Nephron (organoid): ENCODE measurements at regions not wholly inside any gene's neighbourhood (a gene's known extent, or its start where the extent isn't known, plus 50 kb on each side); places are given as distances from the start of the nearest gene placed in this dataset.

Experiments
- H3K27ac Mint-ChIP-seq, 3 experiments: 2 replicates each; pipeline ENCODE4 v1.8.0; 2020; ENCODE audit warnings: mixed read lengths in 3 of 3, mild to moderate bottlenecking in 2 of 3, moderate library complexity in 1 of 3
- H3K27me3 Mint-ChIP-seq: 2 replicates; pipeline ENCODE4 v1.8.0; 2021; ENCODE audit warnings: low read depth, mild to moderate bottlenecking, moderate library complexity, mixed read lengths
- H3K36me3 Mint-ChIP-seq: 2 replicates; pipeline ENCODE4 v1.8.0; 2020; ENCODE audit warnings: low read depth, mixed read lengths
- H3K4me1 Mint-ChIP-seq: 2 replicates; pipeline ENCODE4 v1.8.0; 2020; ENCODE audit warnings: mixed read lengths
- H3K4me3 Mint-ChIP-seq, 3 experiments: 2 replicates each; pipeline ENCODE4 v1.8.0; 2020; ENCODE audit warnings: mild to moderate bottlenecking in 3 of 3, mixed read lengths in 3 of 3, moderate library complexity in 2 of 3
- H3K9me3 Mint-ChIP-seq: 2 replicates; pipeline ENCODE4 v1.8.0; 2020; ENCODE audit warnings: mixed read lengths
- CTCF ChIP-seq, 3 experiments: fragments of 200-600 bp; sonication (generic); IDR thresholded peaks; one replicate each; pipeline ENCODE4 v1.5.0; 2021; ENCODE audit warnings: antibody characterized with exemption in 3 of 3; ENCODE audit not compliant: unreplicated experiment in 3 of 3

- Mint-ChIP-seq H3K4me3 (no peak overlapping the region), H3K27me3 (no peaks in the 10 kb centered on the region), H3K27ac (no peak overlapping the region), H3K9me3 (peaks cover 21% of the 10 kb centered on the region), H3K4me1 (no peaks in the 10 kb centered on the region), H3K36me3 (no peaks in the 10 kb centered on the region)
- no peak for TF ChIP-seq CTCF (IDR thresholded peaks at IDR 0.05; ENCODE audit: unreplicated experiment in 3 of 3)
These were observed 292.1 kb upstream of the RGS18 start for GRCh38 chr1:191866155-191866554.

DNA sequence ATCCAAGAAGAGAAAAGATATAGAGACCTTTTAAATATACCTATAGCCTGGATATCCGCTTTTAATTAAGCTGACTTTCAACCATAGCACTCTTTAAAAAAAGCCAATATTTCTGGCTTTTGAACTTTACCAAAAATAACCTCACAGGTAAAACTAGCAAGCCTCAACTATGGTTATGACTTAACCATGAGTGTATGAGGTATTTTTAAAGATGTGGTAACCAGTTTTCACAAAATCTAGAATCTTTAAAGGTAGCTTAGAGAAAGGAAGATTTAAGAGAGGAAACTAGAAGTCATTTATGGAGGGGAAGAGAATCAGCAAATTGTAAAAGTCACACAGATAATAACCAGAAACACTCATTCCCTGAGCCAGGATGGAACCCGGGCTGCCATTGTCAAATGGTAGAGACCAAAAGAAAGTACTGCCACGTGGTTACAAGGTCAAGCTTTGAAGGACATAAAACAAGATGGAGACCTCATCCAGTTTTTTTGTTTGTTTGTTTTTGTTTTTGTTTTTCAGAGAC lies 288.4 kb upstream of the RGS18 start:
- H3K36me3 Mint-ChIP-seq, result no peaks in the 10 kb centered on the region
- no peak for TF ChIP-seq CTCF (IDR thresholded peaks at IDR 0.05; ENCODE audit: unreplicated experiment in 3 of 3)
- no peak overlapping the region for H3K4me3 Mint-ChIP-seq
- no peaks in the 10 kb centered on the region for H3K9me3 Mint-ChIP-seq
- H3K27me3 Mint-ChIP-seq, result no peaks in the 10 kb centered on the region
- no peaks in the 10 kb centered on the region for H3K4me1 Mint-ChIP-seq
- no peak overlapping the region for H3K27ac Mint-ChIP-seq

DNA sequence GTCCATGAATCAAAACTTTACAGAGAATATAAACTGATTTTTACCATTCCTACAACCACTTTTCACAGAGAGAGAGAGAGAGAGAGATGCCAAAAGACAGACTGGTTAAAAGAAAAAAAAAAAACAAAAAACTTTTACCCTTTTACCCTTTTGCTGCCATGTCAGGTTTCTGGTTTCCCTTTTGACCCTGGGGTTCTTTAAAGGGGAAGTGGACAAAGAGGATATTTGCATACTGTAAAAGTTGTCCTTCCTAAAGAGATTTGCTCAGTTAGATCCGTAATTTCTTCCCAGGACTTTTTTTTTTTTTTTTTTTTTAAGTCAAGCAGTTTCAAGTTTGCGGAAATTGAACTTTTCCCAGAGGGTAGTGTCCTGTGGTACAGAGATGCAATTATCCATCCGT lies 287.8 kb upstream of the RGS18 start:
- no peaks in the 10 kb centered on the region for H3K4me1 Mint-ChIP-seq
- H3K4me3 Mint-ChIP-seq, result no peak overlapping the region
- H3K27ac Mint-ChIP-seq, result no peak overlapping the region
- H3K27me3 Mint-ChIP-seq, result no peaks in the 10 kb centered on the region
- no peaks in the 10 kb centered on the region for H3K36me3 Mint-ChIP-seq
- H3K9me3 Mint-ChIP-seq, result no peaks in the 10 kb centered on the region
- TF ChIP-seq CTCF (IDR thresholded peaks at IDR 0.05; ENCODE audit: unreplicated experiment in 3 of 3), result no peak

DNA sequence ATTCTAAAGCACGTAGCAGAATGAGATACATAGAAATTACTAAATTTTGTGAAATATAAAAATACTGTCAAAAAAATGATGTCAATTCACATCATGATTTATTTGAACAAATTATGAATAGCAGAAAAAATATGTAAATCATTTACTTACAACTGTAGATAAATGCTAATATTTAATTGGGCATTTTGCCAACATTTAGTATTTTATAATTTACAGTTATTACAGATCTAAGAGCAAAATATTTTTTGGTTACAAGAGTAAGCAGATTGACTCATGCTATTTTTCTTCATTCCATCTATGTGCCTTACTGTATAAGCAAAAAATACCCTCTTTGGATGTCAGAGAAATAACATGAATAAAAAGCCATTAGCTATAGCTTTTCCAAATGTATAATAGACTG lies 282.3 kb upstream of the RGS18 start:
- Mint-ChIP-seq H3K27me3 (no peaks in the 10 kb centered on the region), H3K4me1 (peaks cover 8% of the 10 kb centered on the region), H3K4me3 (no peak overlapping the region), H3K9me3 (no peaks in the 10 kb centered on the region), H3K27ac (no peak overlapping the region), H3K36me3 (no peaks in the 10 kb centered on the region)
- TF ChIP-seq CTCF (IDR thresholded peaks at IDR 0.05; ENCODE audit: unreplicated experiment in 3 of 3), result no peak

DNA sequence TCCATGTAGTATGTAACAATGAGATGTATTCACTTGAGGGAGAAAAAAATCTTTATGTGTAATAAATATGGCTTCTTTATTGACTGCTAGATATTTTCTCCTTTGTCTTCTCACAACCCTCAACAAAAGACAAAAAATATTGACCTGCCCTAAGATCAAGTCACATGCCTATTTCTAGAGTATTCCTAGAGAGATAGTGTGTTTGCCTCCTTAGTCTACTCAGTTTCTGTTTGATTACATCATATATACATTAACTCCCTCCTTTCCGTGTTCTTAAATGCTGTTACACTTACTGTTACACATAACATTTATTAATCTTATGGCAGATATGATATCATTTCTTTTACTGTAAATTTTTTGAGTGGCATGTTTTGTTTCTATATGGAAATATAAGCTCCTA lies 281.6 kb upstream of the RGS18 start:
- Mint-ChIP-seq H3K27ac (no peak overlapping the region), H3K4me3 (no peak overlapping the region), H3K36me3 (no peaks in the 10 kb centered on the region), H3K9me3 (no peaks in the 10 kb centered on the region), H3K4me1 (peaks cover 8% of the 10 kb centered on the region), H3K27me3 (no peaks in the 10 kb centered on the region)
- no peak for TF ChIP-seq CTCF (IDR thresholded peaks at IDR 0.05; ENCODE audit: unreplicated experiment in 3 of 3)

- Mint-ChIP-seq H3K36me3 (no peaks in the 10 kb centered on the region), H3K9me3 (no peaks in the 10 kb centered on the region), H3K4me1 (no peaks in the 10 kb centered on the region), H3K27me3 (no peaks in the 10 kb centered on the region), H3K4me3 (no peak overlapping the region), H3K27ac (no peak overlapping the region)
- TF ChIP-seq CTCF (IDR thresholded peaks at IDR 0.05; ENCODE audit: unreplicated experiment in 3 of 3), result no peak
These were observed 275.4 kb upstream of the RGS18 start for GRCh38 chr1:191882870-191883269.
